MM.1S (cell line): ENCODE measurements at regions not wholly inside any gene's neighbourhood (a gene's known extent, or its start where the extent isn't known, plus 50 kb on each side); places are given as distances from the start of the nearest gene placed in this dataset.

Experiments used
- CTCF ChIP-seq: fragments of 300-600 bp; sonication (generic); IDR thresholded peaks from 2 replicates; pipeline ENCODE4 v1.5.1; 2016; ENCODE audit warnings: antibody characterized with exemption, low read length, mixed read lengths
- EZH2 ChIP-seq: fragments of 300-600 bp; sonication (generic); optimal IDR thresholded peaks from 2 replicates; pipeline ENCODE3; 2017; ENCODE audit warnings: low read depth, mild to moderate bottlenecking, antibody characterized with exemption, low read length, mixed read lengths
- EZH2phosphoT487 ChIP-seq: fragments of 300-600 bp; sonication (generic); IDR thresholded peaks from 2 replicates; pipeline ENCODE4 v1.6.1; 2018; ENCODE audit warnings: antibody characterized with exemption, low read length

- no peak for TF ChIP-seq CTCF
- no peak for TF ChIP-seq EZH2phosphoT487
- no peak for TF ChIP-seq EZH2
Observed at GRCh38 chr4:155039162-155039561, 169.3 kb upstream of the NPY2R start.
